Renal pelvis (tissue), 1 donor: ENCODE measurements at regions not wholly inside any gene's neighbourhood (a gene's known extent, or its start where the extent isn't known, plus 50 kb on each side); places are given as distances from the start of the nearest gene placed in this dataset.

Source experiments
- DNase-seq: peaks from one replicate; pipeline ENCODE4 v3.0.0-alpha.2; 2013

GRCh38 chr9:124179196-124180071 lies 78.3 kb upstream of the NEK6 start:
- DNase-seq, result no peak

GRCh38 chr9:124180557-124180956 lies 77.2 kb upstream of the NEK6 start:
- peak; percentile 10 for DNase-seq

GRCh38 chr9:124182741-124183140 lies 75.0 kb upstream of the NEK6 start:
- DNase-seq, result no peak

GRCh38 chr9:124183772-124184171 lies 74.0 kb upstream of the NEK6 start:
- DNase-seq, result no peak

- DNase-seq, result no peak
Observed at GRCh38 chr9:124185413-124185812, 72.3 kb upstream of the NEK6 start.

- DNase-seq, result no peak
Observed at GRCh38 chr9:124187311-124187710, 70.4 kb upstream of the NEK6 start.

- no peak for DNase-seq
Observed at GRCh38 chr9:124188331-124189110, 69.2 kb upstream of the NEK6 start.

GRCh38 chr9:124190761-124191160 lies 67.0 kb upstream of the NEK6 start:
- DNase-seq, result no peak

- no peak for DNase-seq
Observed at GRCh38 chr9:124191691-124192395, 65.9 kb upstream of the NEK6 start.

GRCh38 chr9:124196814-124197176 lies 61.0 kb upstream of the NEK6 start:
- DNase-seq, result no peak

- no peak for DNase-seq
Observed at GRCh38 chr9:124197177-124198095, 60.3 kb upstream of the NEK6 start.

GRCh38 chr9:124198331-124198730 lies 59.4 kb upstream of the NEK6 start:
- DNase-seq, result no peak

- DNase-seq, result no peak
Observed at GRCh38 chr9:124198948-124199347, 58.8 kb upstream of the NEK6 start.

- no peak for DNase-seq
Observed at GRCh38 chr9:124199474-124199873, 58.3 kb upstream of the NEK6 start.

- no peak for DNase-seq
Observed at GRCh38 chr9:124202447-124202971, 55.2 kb upstream of the NEK6 start.

GRCh38 chr9:124205686-124206352 lies 51.9 kb upstream of the NEK6 start:
- DNase-seq, result no peak

GRCh38 chr9:124206391-124206790 lies 51.4 kb upstream of the NEK6 start:
- no peak for DNase-seq
